Neural cell (in vitro differentiated cells): ENCODE measurements at regions not wholly inside any gene's neighbourhood (a gene's known extent, or its start where the extent isn't known, plus 50 kb on each side); places are given as distances from the start of the nearest gene placed in this dataset.

Experiments
- H2AFZ ChIP-seq: fragments of 200-600, 300-800 bp; sonication (generic), shearing (Covaris generic); 2 replicates; pipeline ENCODE4 v1.6.0; 2014; ENCODE audit warnings: low read depth, mild to moderate bottlenecking, antibody characterized with exemption, low read length, moderate library complexity
- H3F3A ChIP-seq: fragments of 200-600 bp; shearing (Covaris generic); 2 replicates; pipeline ENCODE4 v1.6.1; 2016; ENCODE audit warnings: mild to moderate bottlenecking, moderate library complexity, mixed read lengths, antibody characterized with exemption, low read length; ENCODE audit not compliant: insufficient read depth, poor library complexity, severe bottlenecking
- H3K27ac ChIP-seq: fragments of 200-600, 300-800 bp; sonication (generic), shearing (Covaris generic); 2 replicates; pipeline ENCODE4 v1.5.1; 2014; ENCODE audit warnings: mild to moderate bottlenecking, low read length, moderate library complexity
- H3K27me3 ChIP-seq: fragments of 300-800, 200-600 bp; sonication (generic), shearing (Covaris generic); 2 replicates; pipeline ENCODE4 v1.6.0; 2014; ENCODE audit warnings: mild to moderate bottlenecking, low read depth, low read length, moderate library complexity; ENCODE audit not compliant: insufficient read depth
- H3K36me3 ChIP-seq: fragments of 300-800, 200-600 bp; sonication (generic), shearing (Covaris generic); 2 replicates; pipeline ENCODE4 v1.5.1; 2014; ENCODE audit warnings: mild to moderate bottlenecking, antibody characterized with exemption, low read length, moderate library complexity; ENCODE audit not compliant: insufficient read depth
- H3K4me2 ChIP-seq: fragments of 300-800, 200-600 bp; sonication (generic), shearing (Covaris generic); 2 replicates; pipeline ENCODE4 v1.6.0; 2014; ENCODE audit warnings: mild to moderate bottlenecking, low read length
- H3K4me3 ChIP-seq: fragments of 300-800, 200-600 bp; sonication (generic), shearing (Covaris generic); 2 replicates; pipeline ENCODE4 v1.5.1; 2014; ENCODE audit warnings: mild to moderate bottlenecking, low read length, moderate library complexity
- H3K79me2 ChIP-seq: fragments of 200-600 bp; shearing (Covaris generic); replicated peaks from 2 replicates; pipeline ENCODE4 v1.6.0; 2014; ENCODE audit warnings: mild to moderate bottlenecking, low read length, moderate library complexity; ENCODE audit not compliant: insufficient read depth
- H3K9ac ChIP-seq: fragments of 300-800, 200-600 bp; sonication (generic), shearing (Covaris generic); 2 replicates; pipeline ENCODE4 v1.6.1; 2016; ENCODE audit warnings: mild to moderate bottlenecking, low read length, mixed read lengths
- H3K9me2 ChIP-seq: fragments of 200-600 bp; shearing (Covaris generic); 2 replicates; pipeline ENCODE4 v1.6.1; 2016; ENCODE audit warnings: mild to moderate bottlenecking, low read length, mixed read lengths; ENCODE audit not compliant: insufficient read depth
- H3K9me3 ChIP-seq: fragments of 200-600, 300-800 bp; sonication (generic), shearing (Covaris generic); 2 replicates; pipeline ENCODE4 v1.6.1; 2016; ENCODE audit warnings: mild to moderate bottlenecking, mixed run types, low read length, moderate library complexity, mixed read lengths
- H4K20me1 ChIP-seq: fragments of 200-600 bp; shearing (Covaris generic); 2 replicates; pipeline ENCODE4 v1.6.1; 2016; ENCODE audit warnings: mild to moderate bottlenecking, mixed run types; ENCODE audit not compliant: insufficient read depth
- EP300 ChIP-seq: fragments of 450-650 bp; conservative IDR thresholded peaks from 2 replicates; pipeline ENCODE4 v1.6.1; 2014; ENCODE audit warnings: antibody characterized with exemption, mild to moderate bottlenecking, moderate library complexity; ENCODE audit not compliant: poor library complexity, severe bottlenecking
- EZH2 ChIP-seq: fragments of 200-600, 300-800 bp; shearing (Covaris generic), sonication (generic); IDR thresholded peaks from 2 replicates; pipeline ENCODE4 v1.6.1; 2014; ENCODE audit warnings: antibody characterized with exemption, low read length, borderline replicate concordance, mild to moderate bottlenecking; ENCODE audit not compliant: insufficient read depth, poor library complexity, severe bottlenecking
- MXI1 ChIP-seq: fragments of 450-650 bp; conservative IDR thresholded peaks from 2 replicates; pipeline ENCODE4 v1.6.1; 2014; ENCODE audit warnings: antibody characterized with exemption, mild to moderate bottlenecking; ENCODE audit not compliant: poor library complexity, severe bottlenecking
- POLR2AphosphoS5 ChIP-seq: IDR thresholded peaks from 2 replicates; pipeline ENCODE4 v1.6.1; 2012
- RAD21 ChIP-seq: fragments of 450-650 bp; conservative IDR thresholded peaks from 2 replicates; pipeline ENCODE4 v1.6.1; 2014; ENCODE audit warnings: antibody characterized with exemption, mild to moderate bottlenecking, moderate library complexity
- REST ChIP-seq: IDR thresholded peaks from 2 replicates; pipeline ENCODE4 v1.6.1; 2012; ENCODE audit warnings: borderline replicate concordance
- SMC3 ChIP-seq: fragments of 450-650 bp; conservative IDR thresholded peaks from 2 replicates; pipeline ENCODE4 v1.6.1; 2014; ENCODE audit warnings: antibody characterized with exemption, mild to moderate bottlenecking, moderate library complexity; ENCODE audit not compliant: poor library complexity
- TAF1 ChIP-seq: IDR thresholded peaks from 2 replicates; pipeline ENCODE4 v1.6.1; 2012; ENCODE audit warnings: low read depth
- TF ChIP-seq, protein P1 (sequence below): fragments of 450-650 bp; IDR thresholded peaks from 2 replicates; pipeline ENCODE4 v1.5.1; 2014; ENCODE audit warnings: antibody characterized with exemption, mild to moderate bottlenecking, moderate library complexity; ENCODE audit not compliant: poor library complexity, severe bottlenecking

- H4K20me1 ChIP-seq, result no peaks in the 10 kb centered on the region
- H3K9me2 ChIP-seq, result no peaks in the 10 kb centered on the region
- no peak overlapping the region for H3K4me3 ChIP-seq
- TF ChIP-seq, protein P1, sequence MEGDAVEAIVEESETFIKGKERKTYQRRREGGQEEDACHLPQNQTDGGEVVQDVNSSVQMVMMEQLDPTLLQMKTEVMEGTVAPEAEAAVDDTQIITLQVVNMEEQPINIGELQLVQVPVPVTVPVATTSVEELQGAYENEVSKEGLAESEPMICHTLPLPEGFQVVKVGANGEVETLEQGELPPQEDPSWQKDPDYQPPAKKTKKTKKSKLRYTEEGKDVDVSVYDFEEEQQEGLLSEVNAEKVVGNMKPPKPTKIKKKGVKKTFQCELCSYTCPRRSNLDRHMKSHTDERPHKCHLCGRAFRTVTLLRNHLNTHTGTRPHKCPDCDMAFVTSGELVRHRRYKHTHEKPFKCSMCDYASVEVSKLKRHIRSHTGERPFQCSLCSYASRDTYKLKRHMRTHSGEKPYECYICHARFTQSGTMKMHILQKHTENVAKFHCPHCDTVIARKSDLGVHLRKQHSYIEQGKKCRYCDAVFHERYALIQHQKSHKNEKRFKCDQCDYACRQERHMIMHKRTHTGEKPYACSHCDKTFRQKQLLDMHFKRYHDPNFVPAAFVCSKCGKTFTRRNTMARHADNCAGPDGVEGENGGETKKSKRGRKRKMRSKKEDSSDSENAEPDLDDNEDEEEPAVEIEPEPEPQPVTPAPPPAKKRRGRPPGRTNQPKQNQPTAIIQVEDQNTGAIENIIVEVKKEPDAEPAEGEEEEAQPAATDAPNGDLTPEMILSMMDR, result no peak
- no peak for TF ChIP-seq EZH2
- no peak for TF ChIP-seq SMC3
- no peak for TF ChIP-seq RAD21
- TF ChIP-seq EP300, result no peak
- TF ChIP-seq REST, result no peak
- no peak for TF ChIP-seq TAF1
- TF ChIP-seq MXI1, result no peak
- no peak for TF ChIP-seq POLR2AphosphoS5
- no peak overlapping the region for H3K9ac ChIP-seq
- no peaks in the 10 kb centered on the region for H3F3A ChIP-seq
- H3K27me3 ChIP-seq, result no peaks in the 10 kb centered on the region
- no peak overlapping the region for H3K27ac ChIP-seq
- H3K4me2 ChIP-seq, result no peak overlapping the region
- no peaks in the 10 kb centered on the region for H3K79me2 ChIP-seq
- H2AFZ ChIP-seq, result no peak overlapping the region
- H3K36me3 ChIP-seq, result no peaks in the 10 kb centered on the region
- no peaks in the 10 kb centered on the region for H3K9me3 ChIP-seq
These were observed 192.6 kb downstream of the RAP2B start for GRCh38 chr3:153354641-153355040.

DNA sequence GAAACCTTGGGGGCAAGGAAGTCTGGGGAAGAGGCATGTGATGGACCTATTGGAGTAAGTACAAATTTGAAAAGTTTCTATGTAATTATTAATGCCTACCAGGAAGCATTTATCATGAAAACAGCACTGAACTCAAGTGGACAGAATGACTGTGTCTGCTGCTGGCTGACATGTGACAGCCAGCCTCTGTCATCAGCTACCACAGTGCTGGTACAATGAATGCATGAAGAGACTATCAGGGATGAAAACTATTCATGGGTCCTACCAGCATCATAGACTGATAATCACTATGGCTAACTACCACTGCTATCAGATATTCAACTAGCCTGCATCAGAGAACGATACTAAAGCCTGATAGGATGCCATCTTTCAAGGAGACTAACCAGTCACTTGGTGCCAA, 193.5 kb downstream of the RAP2B start:
- Histone ChIP-seq H3F3A (no peaks in the 10 kb centered on the region), H4K20me1 (no peaks in the 10 kb centered on the region), H3K9ac (no peak overlapping the region), H3K4me2 (no peak overlapping the region), H3K4me3 (no peak overlapping the region), H3K79me2 (no peaks in the 10 kb centered on the region), H3K27ac (no peak overlapping the region), H3K9me2 (no peaks in the 10 kb centered on the region), H3K9me3 (no peaks in the 10 kb centered on the region), H2AFZ (no peak overlapping the region), H3K36me3 (no peaks in the 10 kb centered on the region), H3K27me3 (no peaks in the 10 kb centered on the region)
- TF ChIP-seq SMC3, result no peak
- TF ChIP-seq, protein P1, result no peak
- TF ChIP-seq RAD21, result no peak
- TF ChIP-seq REST, result no peak
- TF ChIP-seq POLR2AphosphoS5, result no peak
- TF ChIP-seq TAF1, result no peak
- no peak for TF ChIP-seq MXI1
- TF ChIP-seq EP300, result no peak
- no peak for TF ChIP-seq EZH2
